ENCODE measurements at regions not wholly inside any gene's neighbourhood (a gene's known extent, or its start where the extent isn't known, plus 50 kb on each side); places are given as distances from the start of the nearest gene placed in this dataset.

DNA sequence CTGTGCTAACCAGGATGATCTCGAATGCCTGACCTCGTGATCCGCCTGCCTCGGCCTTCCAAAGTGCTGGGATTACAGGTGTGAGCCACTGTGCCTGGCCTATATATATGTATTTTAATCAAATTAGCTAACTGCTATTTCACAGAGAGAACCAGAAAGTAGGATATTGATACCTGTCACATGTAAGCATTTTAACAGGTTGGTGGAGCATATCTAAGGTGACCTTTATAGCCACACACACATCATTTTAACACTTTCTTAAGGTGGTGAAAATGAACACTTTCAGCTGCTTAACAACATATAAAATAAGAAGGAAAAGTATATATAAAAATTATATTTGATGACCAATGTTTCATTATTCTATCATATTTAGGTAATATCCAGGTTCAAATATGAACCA lies 57.0 kb upstream of the ATF7IP start:
- Histone ChIP-seq H3K4me3 (ENCODE audit: low read depth, low read length) (no peak overlapping the region), H3K4me1 (ENCODE audit: control insufficient read depth, insufficient read depth, low read length, unreplicated experiment) (peaks cover 9% of the 10 kb centered on the region), H3K27me3 (ENCODE audit: insufficient read depth, low read length) (no peaks in the 10 kb centered on the region), H3K27ac (ENCODE audit: low read depth, low read length) (no peak overlapping the region), H3K79me2 (ENCODE audit: control insufficient read depth, insufficient read depth, low read length, unreplicated experiment) (no peaks in the 10 kb centered on the region), H3K36me3 (ENCODE audit: insufficient read depth, low read length) (no peaks in the 10 kb centered on the region), H2AFZ (ENCODE audit: low read length, unreplicated experiment) (no peak overlapping the region)

- H3K27ac ChIP-seq (ENCODE audit: low read depth, low read length), result no peak overlapping the region
- H3K27me3 ChIP-seq (ENCODE audit: insufficient read depth, low read length), result no peaks in the 10 kb centered on the region
- no peaks in the 10 kb centered on the region for H3K36me3 ChIP-seq (ENCODE audit: insufficient read depth, low read length)
- H3K79me2 ChIP-seq (ENCODE audit: control insufficient read depth, insufficient read depth, low read length, unreplicated experiment), result no peaks in the 10 kb centered on the region
- no peak overlapping the region for H2AFZ ChIP-seq (ENCODE audit: low read length, unreplicated experiment)
- H3K4me1 ChIP-seq (ENCODE audit: control insufficient read depth, insufficient read depth, low read length, unreplicated experiment), result peaks cover 9% of the 10 kb centered on the region
- H3K4me3 ChIP-seq (ENCODE audit: low read depth, low read length), result no peak overlapping the region
Measured at GRCh38 chr12:14310866-14311265, 54.6 kb upstream of the ATF7IP start.

- Histone ChIP-seq H3K27me3 (ENCODE audit: insufficient read depth, low read length) (no peaks in the 10 kb centered on the region), H3K27ac (ENCODE audit: low read depth, low read length) (no peak overlapping the region), H3K36me3 (ENCODE audit: insufficient read depth, low read length) (no peaks in the 10 kb centered on the region), H3K4me1 (ENCODE audit: control insufficient read depth, insufficient read depth, low read length, unreplicated experiment) (no peaks in the 10 kb centered on the region), H2AFZ (ENCODE audit: low read length, unreplicated experiment) (no peak overlapping the region), H3K79me2 (ENCODE audit: control insufficient read depth, insufficient read depth, low read length, unreplicated experiment) (no peaks in the 10 kb centered on the region), H3K4me3 (ENCODE audit: low read depth, low read length) (no peak overlapping the region)
Measured at GRCh38 chr12:14313379-14314138, 51.9 kb upstream of the ATF7IP start.

GRCh38 chr12:14314801-14315200 lies 50.7 kb upstream of the ATF7IP start:
- Histone ChIP-seq H3K27me3 (ENCODE audit: insufficient read depth, low read length) (no peaks in the 10 kb centered on the region), H3K4me3 (ENCODE audit: low read depth, low read length) (no peak overlapping the region)

GRCh38 chr12:14315501-14315900 lies 50.0 kb upstream of the ATF7IP start:
- H3K27me3 ChIP-seq (ENCODE audit: insufficient read depth, low read length), result no peaks in the 10 kb centered on the region
- H3K4me3 ChIP-seq (ENCODE audit: low read depth, low read length), result no peak overlapping the region
- no peak overlapping the region for H3K27ac ChIP-seq (ENCODE audit: low read depth, low read length)
- no peak overlapping the region for H2AFZ ChIP-seq (ENCODE audit: low read length, unreplicated experiment)
- no peaks in the 10 kb centered on the region for H3K4me1 ChIP-seq (ENCODE audit: control insufficient read depth, insufficient read depth, low read length, unreplicated experiment)
- H3K36me3 ChIP-seq (ENCODE audit: insufficient read depth, low read length), result no peaks in the 10 kb centered on the region
- no peaks in the 10 kb centered on the region for H3K79me2 ChIP-seq (ENCODE audit: control insufficient read depth, insufficient read depth, low read length, unreplicated experiment)

More at GRCh38 chr12:14314801-14315200, 50.7 kb upstream of the ATF7IP start:
- H3K79me2 ChIP-seq (ENCODE audit: control insufficient read depth, insufficient read depth, low read length, unreplicated experiment), result no peaks in the 10 kb centered on the region
- no peak overlapping the region for H3K27ac ChIP-seq (ENCODE audit: low read depth, low read length)
- H2AFZ ChIP-seq (ENCODE audit: low read length, unreplicated experiment), result no peak overlapping the region
- H3K4me1 ChIP-seq (ENCODE audit: control insufficient read depth, insufficient read depth, low read length, unreplicated experiment), result no peaks in the 10 kb centered on the region
- no peaks in the 10 kb centered on the region for H3K36me3 ChIP-seq (ENCODE audit: insufficient read depth, low read length)
